IgD-negative memory B cell (primary cell): ENCODE measurements at regions not wholly inside any gene's neighbourhood (a gene's known extent, or its start where the extent isn't known, plus 50 kb on each side); places are given as distances from the start of the nearest gene placed in this dataset.

Source experiments
- H3K27ac Mint-ChIP-seq, 3 donors: one replicate each; pipeline ENCODE4 v1.8.0; 2020 to 2022; ENCODE audit warnings: mild to moderate bottlenecking in 3 of 3, mixed read lengths in 3 of 3, moderate library complexity in 1 of 3
- H3K27me3 Mint-ChIP-seq: one replicate; pipeline ENCODE4 v1.8.0; 2021; ENCODE audit warnings: mixed read lengths
- H3K36me3 Mint-ChIP-seq: one replicate; pipeline ENCODE4 v1.8.0; 2020; ENCODE audit warnings: mild to moderate bottlenecking, mixed read lengths
- H3K4me1 Mint-ChIP-seq, 3 donors: one replicate each; pipeline ENCODE4 v1.8.0; 2020 to 2022; ENCODE audit warnings: mixed read lengths in 3 of 3, mild to moderate bottlenecking in 1 of 3
- H3K4me3 Mint-ChIP-seq, 4 donors: one replicate each; pipeline ENCODE4 v1.8.0; 2020 to 2022; ENCODE audit warnings: mild to moderate bottlenecking in 4 of 4, mixed read lengths in 4 of 4, moderate library complexity in 3 of 4
- H3K9me3 Mint-ChIP-seq, 3 donors: one replicate each; pipeline ENCODE4 v1.8.0; 2020 to 2021; ENCODE audit warnings: mixed read lengths in 3 of 3, mild to moderate bottlenecking in 1 of 3

GRCh38 chr5:10921160-10921559 lies 160.1 kb upstream of the DAP start:
- H3K4me3 Mint-ChIP-seq, result no peak overlapping the region
- peaks cover 0 to 2% (median 0%) of the 10 kb centered on the region in 3 donors for H3K9me3 Mint-ChIP-seq
- H3K4me1 Mint-ChIP-seq, result no peaks in the 10 kb centered on the region
- H3K27ac Mint-ChIP-seq, result no peak overlapping the region
- peaks cover 6% of the 10 kb centered on the region for H3K27me3 Mint-ChIP-seq
- H3K36me3 Mint-ChIP-seq, result peaks cover 4% of the 10 kb centered on the region

GRCh38 chr5:10920400-10920799 lies 159.4 kb upstream of the DAP start:
- Mint-ChIP-seq H3K27me3 (peaks cover 8% of the 10 kb centered on the region), H3K27ac (no peak overlapping the region), H3K36me3 (peaks cover 3% of the 10 kb centered on the region), H3K9me3 (peaks cover 0 to 2% (median 0%) of the 10 kb centered on the region in 3 donors), H3K4me3 (no peak overlapping the region), H3K4me1 (no peaks in the 10 kb centered on the region)

DNA sequence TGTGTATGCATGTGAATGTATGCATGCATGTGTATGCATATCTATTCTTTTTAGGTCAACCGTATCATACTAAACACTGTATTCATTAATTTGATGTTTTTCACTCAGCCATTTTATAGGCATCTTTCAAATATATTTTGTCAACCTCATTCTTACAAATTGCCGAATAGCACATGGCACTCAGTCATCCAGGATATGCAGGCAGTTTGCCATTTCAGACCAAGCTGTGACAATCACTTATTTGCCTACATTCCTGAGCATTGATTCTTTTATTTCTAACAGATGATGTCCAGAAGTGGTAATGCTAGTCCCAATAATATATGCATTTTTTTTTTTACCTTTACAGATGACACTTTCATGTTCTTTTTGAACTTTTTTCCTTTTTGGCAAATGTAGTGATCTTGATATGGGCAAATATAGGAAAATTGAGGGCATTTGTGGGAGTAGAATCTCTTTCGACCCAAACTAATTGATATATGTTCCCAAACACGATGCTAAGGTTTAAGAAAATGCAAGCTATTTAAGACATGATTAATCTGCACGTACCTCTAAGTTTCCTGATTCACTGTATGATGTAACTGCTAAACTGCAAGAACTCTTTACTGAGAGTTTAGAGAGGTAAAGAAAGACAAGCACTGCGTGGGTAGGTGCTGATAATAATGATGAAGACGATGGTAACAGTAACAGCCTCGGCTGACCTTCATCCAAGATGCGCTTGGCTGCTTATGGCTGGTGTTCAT lies 153.9 kb upstream of the DAP start:
- peaks cover 12% of the 10 kb centered on the region for H3K27me3 Mint-ChIP-seq
- no peak overlapping the region for H3K4me3 Mint-ChIP-seq
- no peaks in the 10 kb centered on the region for H3K4me1 Mint-ChIP-seq
- H3K9me3 Mint-ChIP-seq, result peaks cover 0 to 4% (median 2%) of the 10 kb centered on the region in 3 donors
- no peaks in the 10 kb centered on the region for H3K36me3 Mint-ChIP-seq
- no peak overlapping the region for H3K27ac Mint-ChIP-seq

GRCh38 chr5:10913841-10914240 lies 152.8 kb upstream of the DAP start:
- Mint-ChIP-seq H3K36me3 (no peaks in the 10 kb centered on the region), H3K27ac (no peak overlapping the region), H3K9me3 (peaks cover 0 to 4% (median 2%) of the 10 kb centered on the region in 3 donors), H3K4me3 (no peak overlapping the region), H3K4me1 (no peaks in the 10 kb centered on the region), H3K27me3 (peaks cover 11% of the 10 kb centered on the region)

- Mint-ChIP-seq H3K9me3 (peaks cover 0 to 4% (median under 1%) of the 10 kb centered on the region in 3 donors), H3K4me3 (no peak overlapping the region), H3K36me3 (peaks cover under 1% of the 10 kb centered on the region), H3K27me3 (peaks cover 11% of the 10 kb centered on the region), H3K4me1 (no peaks in the 10 kb centered on the region), H3K27ac (no peak overlapping the region)
Measured at GRCh38 chr5:10913181-10913810, 152.3 kb upstream of the DAP start.

- peaks cover 8% of the 10 kb centered on the region for H3K27me3 Mint-ChIP-seq
- peaks cover 2% of the 10 kb centered on the region for H3K36me3 Mint-ChIP-seq
- H3K27ac Mint-ChIP-seq, result no peak overlapping the region
- no peaks in the 10 kb centered on the region for H3K4me1 Mint-ChIP-seq
- no peak overlapping the region for H3K4me3 Mint-ChIP-seq
- peaks cover 0 to 4% (median 2%) of the 10 kb centered on the region in 3 donors for H3K9me3 Mint-ChIP-seq
Measured at GRCh38 chr5:10912435-10912834, 151.4 kb upstream of the DAP start.

DNA sequence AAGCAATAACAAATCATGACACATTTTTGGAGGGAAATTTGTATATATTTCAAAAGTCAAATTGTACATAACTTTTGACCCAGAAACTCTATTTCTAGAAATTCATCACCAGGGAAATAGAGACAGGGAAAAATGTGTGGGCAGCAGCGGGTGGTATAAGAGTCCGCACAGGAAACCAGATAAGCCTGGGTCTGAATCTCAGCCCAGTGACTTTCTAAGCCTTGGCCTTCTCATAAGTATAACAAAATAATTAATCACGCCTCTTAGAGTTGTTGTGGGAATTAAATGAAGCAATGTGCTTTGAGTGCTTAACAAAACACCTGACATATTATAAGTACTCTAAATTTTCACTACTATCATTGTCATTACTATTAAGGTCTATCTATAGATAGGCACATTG lies 149.2 kb upstream of the DAP start:
- Mint-ChIP-seq H3K9me3 (peaks cover 0 to 7% (median 4%) of the 10 kb centered on the region in 3 donors), H3K27me3 (peaks cover 6% of the 10 kb centered on the region), H3K4me3 (no peak overlapping the region), H3K36me3 (peaks cover 2% of the 10 kb centered on the region), H3K27ac (no peak overlapping the region), H3K4me1 (no peaks in the 10 kb centered on the region)

DNA sequence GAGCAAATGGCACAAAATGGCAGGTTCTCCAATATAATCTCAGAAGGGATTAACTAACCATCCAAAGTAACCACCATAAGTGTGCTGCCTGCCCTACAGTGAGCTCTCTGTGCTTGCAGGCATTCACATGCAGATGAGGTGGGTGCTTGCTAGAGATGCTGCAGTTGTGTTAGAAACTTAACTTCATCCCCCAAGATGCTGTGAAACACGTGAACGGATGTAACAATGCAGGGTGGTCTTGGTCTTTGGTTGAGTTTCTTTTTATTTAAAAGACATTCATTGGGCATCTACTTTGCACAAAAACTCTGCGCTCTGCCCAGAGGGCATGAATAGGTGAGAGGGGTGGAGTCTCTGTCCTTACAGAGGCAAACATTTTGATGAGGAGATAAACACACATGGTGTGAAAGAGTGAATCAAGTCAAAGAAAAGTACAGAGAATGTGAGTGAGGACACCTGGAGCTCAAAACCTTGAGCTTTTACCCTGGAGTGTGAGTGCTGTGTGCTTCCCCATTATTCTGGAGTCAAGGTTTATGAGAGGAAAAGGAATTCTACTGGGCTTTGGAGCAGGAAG lies 143.9 kb upstream of the DAP start:
- Mint-ChIP-seq H3K9me3 (peaks cover 0 to 6% (median 5%) of the 10 kb centered on the region in 3 donors), H3K27ac (no peak overlapping the region), H3K36me3 (peaks cover 6% of the 10 kb centered on the region), H3K4me1 (no peaks in the 10 kb centered on the region), H3K4me3 (no peak overlapping the region), H3K27me3 (peaks cover 12% of the 10 kb centered on the region)

DNA sequence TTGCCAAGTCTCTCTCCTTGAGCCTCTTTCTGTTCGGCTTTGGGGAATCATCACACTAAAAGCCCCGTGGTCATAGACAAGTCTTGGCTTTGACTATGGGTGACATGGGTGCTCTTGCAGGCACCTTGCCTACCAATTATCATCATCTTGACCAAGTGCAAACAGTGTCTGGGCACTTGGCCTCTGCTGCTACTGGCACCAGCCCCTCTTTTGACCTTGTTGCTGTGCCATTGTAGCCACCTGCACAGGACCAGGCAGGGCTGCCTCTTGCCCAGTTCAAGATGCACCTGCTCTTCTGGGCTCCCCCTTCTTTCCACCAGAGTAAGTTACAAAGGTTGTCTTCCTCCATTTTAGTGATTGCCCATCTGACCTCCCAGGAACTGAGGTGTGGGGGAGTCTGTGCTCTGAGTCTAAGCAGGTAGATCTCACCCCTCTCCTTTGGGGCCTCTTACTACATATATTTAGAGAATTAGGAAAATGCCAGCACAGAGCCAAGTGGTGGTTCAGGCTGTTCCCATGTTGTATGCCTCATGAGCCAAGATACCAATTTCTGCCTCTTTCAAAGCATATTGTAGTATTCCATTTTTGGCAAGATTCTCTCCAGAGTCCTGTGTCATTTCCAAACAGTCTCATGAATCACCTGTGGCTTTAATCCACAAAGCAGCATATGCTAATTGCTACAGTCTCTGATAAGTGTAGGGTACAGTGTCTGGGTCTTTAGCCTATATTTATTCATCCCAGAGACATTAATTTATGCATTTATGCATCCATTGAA lies 142.9 kb upstream of the DAP start:
- Mint-ChIP-seq H3K4me3 (no peak overlapping the region), H3K36me3 (peaks cover 6% of the 10 kb centered on the region), H3K27ac (no peak overlapping the region), H3K9me3 (peaks cover 0 to 10% (median 5%) of the 10 kb centered on the region in 3 donors), H3K4me1 (no peaks in the 10 kb centered on the region), H3K27me3 (peaks cover 12% of the 10 kb centered on the region)

- Mint-ChIP-seq H3K4me3 (no peak overlapping the region), H3K27ac (no peak overlapping the region), H3K36me3 (peaks cover 6% of the 10 kb centered on the region), H3K4me1 (no peaks in the 10 kb centered on the region), H3K27me3 (peaks cover 12% of the 10 kb centered on the region), H3K9me3 (peaks cover 0 to 7% (median 5%) of the 10 kb centered on the region in 3 donors)
Measured at GRCh38 chr5:10902145-10902544, 141.1 kb upstream of the DAP start.

GRCh38 chr5:10898514-10898913 lies 137.5 kb upstream of the DAP start:
- H3K27me3 Mint-ChIP-seq, result peaks cover 6% of the 10 kb centered on the region
- no peaks in the 10 kb centered on the region for H3K4me1 Mint-ChIP-seq
- H3K27ac Mint-ChIP-seq, result no peak overlapping the region
- H3K4me3 Mint-ChIP-seq, result no peak overlapping the region
- H3K9me3 Mint-ChIP-seq, result peaks cover 0 to 6% (median 0%) of the 10 kb centered on the region in 3 donors
- H3K36me3 Mint-ChIP-seq, result peaks cover 6% of the 10 kb centered on the region

DNA sequence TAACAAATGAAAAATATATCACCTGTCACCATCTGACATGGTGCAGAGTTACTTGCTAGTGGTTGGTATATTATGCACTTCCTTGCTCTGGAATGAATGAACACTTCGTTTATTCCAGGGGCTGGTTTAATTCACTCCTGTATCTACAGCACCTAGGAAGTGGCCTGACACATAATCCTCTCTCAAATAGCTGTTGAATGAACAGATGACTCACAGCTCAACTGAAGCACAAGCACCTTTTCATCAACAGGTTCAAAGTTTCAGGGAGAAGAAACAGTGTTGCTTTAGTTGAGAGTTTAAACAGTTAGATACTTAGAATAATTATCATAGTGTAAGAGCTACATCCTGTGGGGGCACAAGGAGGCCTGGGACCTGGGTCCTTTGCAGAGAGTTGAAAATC lies 135.0 kb upstream of the DAP start:
- peaks cover 3 to 8% (median 5%) of the 10 kb centered on the region in 3 donors for H3K9me3 Mint-ChIP-seq
- H3K27ac Mint-ChIP-seq, result no peak overlapping the region
- H3K27me3 Mint-ChIP-seq, result peaks cover 3% of the 10 kb centered on the region
- H3K36me3 Mint-ChIP-seq, result peaks cover 10% of the 10 kb centered on the region
- no peak overlapping the region for H3K4me3 Mint-ChIP-seq
- H3K4me1 Mint-ChIP-seq, result no peaks in the 10 kb centered on the region

DNA sequence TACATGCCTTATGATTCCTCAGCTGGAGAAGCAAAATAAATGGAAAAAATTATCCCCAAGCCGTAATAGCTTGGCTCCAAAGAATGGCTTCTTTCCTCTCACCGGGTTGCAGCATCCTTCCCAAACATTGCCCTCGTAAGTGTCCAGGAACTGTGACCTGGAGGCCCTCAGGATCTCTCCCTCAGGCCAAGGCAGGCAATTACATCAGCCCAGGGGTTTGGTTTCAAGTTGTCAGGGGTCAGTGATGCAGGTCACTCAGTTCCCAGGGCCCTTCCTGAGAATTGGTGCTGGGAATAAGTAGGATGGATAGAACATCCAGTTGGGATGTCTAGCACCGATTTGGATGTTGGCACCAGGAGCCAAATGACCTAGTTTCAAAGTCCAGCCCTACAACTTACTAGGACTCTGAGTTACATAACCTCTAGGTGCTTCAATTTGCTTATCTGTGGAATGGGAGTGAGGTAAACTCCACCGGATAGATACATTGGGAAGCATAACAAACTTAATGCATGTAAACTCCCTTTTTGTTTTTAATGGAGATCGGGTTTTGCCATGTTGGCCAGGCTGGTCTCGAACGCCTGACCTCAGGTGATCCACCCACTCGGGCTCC lies 133.5 kb upstream of the DAP start:
- H3K4me1 Mint-ChIP-seq, result no peaks in the 10 kb centered on the region
- H3K36me3 Mint-ChIP-seq, result peaks cover 8% of the 10 kb centered on the region
- no peak overlapping the region for H3K4me3 Mint-ChIP-seq
- no peak overlapping the region for H3K27ac Mint-ChIP-seq
- no peaks in the 10 kb centered on the region for H3K27me3 Mint-ChIP-seq
- peaks cover 3 to 7% (median 7%) of the 10 kb centered on the region in 3 donors for H3K9me3 Mint-ChIP-seq

DNA sequence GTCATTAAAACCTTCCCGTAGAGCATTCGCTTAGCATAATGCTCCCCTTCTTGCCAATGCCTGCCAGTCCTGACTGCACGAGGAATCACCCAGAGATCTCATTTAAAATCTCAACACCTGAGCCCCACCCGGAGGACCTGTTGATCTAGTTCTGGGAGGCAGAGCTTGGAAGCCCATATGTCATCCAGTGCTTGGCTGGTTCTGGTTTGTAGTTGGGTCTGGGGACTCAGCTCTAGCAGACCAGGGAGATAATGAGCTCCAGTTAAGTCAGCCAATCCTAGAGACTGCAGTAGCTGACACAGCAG lies 131.8 kb upstream of the DAP start:
- H3K27me3 Mint-ChIP-seq, result no peaks in the 10 kb centered on the region

More for the DNA sequence above, 131.8 kb upstream of the DAP start:
- H3K9me3 Mint-ChIP-seq, result peaks cover 3 to 7% (median 6%) of the 10 kb centered on the region in 3 donors
- peaks cover 6% of the 10 kb centered on the region for H3K36me3 Mint-ChIP-seq
- H3K4me1 Mint-ChIP-seq, result no peaks in the 10 kb centered on the region
- H3K4me3 Mint-ChIP-seq, result no peak overlapping the region
- no peak overlapping the region for H3K27ac Mint-ChIP-seq
